Stimulated activated CD4-positive, alpha-beta T cell treated with anti-CD3 and anti-CD28 coated beads, Interleukin-4, amount 100 ng/mL, for 48 hours (primary cell): ENCODE measurements at regions not wholly inside any gene's neighbourhood (a gene's known extent, or its start where the extent isn't known, plus 50 kb on each side); places are given as distances from the start of the nearest gene placed in this dataset.
"Not testable (repeated sequence)": the region's sequence is repeated elsewhere in the genome, so short reads cannot be mapped to it uniquely, and the experiment has no call there.

ENCODE experiments used
- DNase-seq, 2 donors: peaks; one replicate each; pipeline ENCODE4 v3.0.0-alpha.2; 2020; ENCODE audit warnings: low read depth in 2 of 2

DNA sequence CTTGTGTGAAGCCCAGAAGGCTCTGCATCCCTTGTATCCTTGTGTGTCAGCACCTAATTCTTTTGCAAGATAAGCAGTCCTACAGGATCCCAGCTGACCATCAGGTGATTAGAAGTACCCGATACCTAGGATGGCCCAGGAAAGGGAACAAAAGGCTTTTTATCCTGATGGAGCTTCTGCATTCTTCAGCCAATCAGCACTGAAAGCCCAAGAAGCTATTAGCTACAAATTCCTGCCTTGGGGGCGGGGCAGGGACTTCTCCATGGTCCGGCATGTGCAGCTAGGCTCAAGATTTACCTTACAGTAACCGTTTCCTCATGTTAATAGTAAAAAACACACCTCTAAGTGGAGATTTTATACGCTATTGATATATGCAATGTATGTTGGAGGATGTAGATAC lies 264.6 kb upstream of the THUMPD2 start:
- no peak for DNase-seq

DNA sequence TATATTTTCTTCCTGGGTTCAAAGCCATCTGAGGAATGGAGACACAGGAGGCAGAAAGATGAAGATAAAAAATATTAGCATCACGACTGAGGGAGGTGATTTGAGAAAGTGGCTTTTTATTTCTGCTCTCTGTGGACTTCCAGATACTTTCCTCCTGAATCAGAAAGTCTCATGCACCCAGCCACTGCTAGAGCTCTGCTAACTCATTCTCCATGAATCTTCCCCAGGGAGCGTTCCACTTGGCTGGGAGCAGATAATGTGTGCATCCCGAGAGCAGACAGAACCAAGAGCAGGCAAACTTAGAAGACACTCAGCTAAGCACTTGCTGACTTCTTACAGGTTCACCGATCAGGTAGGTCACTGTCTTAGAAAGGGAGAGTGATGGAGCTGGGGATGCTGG lies 264.1 kb upstream of the THUMPD2 start:
- DNase-seq, result no peak

DNA sequence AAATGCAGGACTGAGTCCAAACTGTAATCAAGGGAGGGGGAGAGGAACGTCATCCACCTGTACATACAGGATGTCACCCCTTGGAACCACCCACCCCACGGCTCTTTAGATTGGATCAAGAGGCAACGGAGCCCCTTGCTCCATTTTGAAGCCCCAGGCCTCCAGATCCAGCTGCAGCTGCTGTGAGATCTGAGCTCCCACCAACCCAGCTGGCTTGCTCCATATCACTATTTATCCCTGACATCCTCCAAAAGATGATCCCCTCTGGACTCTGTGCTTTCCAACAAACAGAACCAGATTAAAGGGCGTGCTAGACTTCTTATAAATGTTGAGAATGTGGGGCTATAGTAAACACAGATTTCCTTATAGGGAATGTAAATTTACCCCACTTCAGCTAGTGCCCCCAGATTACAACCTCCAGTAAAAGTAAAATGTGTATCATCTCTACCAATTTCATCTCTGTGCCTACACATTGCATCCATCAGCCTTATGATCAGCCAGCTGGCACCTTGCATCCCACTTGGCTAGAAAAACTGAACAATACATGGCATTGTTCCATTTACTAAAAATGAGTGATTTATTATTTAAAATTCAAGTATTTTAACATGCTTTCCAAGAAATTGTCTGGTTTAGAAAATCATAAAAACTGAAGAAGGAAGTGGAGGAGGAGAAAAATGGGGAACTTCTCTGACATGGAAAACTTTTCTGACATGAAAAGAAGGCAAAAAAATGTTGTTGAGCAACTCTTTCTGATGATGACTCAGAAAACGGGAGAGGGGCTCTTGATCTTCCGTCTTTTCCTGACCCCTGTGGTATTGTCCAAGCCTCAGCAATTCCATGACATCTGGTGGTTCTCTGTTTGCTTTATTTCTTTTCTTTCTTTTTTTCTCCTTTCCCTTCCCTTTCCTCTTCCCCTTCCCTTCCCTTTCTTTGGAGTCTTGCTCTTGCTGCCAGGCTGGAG lies 262.6 kb upstream of the THUMPD2 start:
- DNase-seq, result no peak

GRCh38 chr2:40039549-40039948 lies 260.5 kb upstream of the THUMPD2 start:
- DNase-seq, result no peak

DNA sequence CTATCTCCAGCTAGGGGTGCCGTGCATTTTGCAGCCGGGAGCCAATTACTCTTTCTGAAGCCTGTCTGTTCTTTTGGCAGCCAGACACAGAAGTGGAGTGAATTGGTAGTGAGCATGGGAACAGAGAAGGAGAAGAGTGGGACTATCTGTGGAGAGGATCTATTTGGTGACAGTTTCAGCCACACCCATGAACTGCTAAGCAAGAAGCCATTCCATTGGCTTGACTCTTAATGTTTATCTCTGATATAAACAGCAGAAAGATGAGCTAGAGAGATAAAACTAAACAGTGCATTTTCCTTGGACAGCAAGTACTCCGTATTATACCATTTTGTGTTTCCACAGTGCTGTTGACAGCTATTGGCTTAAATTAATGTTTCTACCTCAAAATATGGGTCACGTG lies 259.6 kb upstream of the THUMPD2 start:
- DNase-seq, result no peak

DNA sequence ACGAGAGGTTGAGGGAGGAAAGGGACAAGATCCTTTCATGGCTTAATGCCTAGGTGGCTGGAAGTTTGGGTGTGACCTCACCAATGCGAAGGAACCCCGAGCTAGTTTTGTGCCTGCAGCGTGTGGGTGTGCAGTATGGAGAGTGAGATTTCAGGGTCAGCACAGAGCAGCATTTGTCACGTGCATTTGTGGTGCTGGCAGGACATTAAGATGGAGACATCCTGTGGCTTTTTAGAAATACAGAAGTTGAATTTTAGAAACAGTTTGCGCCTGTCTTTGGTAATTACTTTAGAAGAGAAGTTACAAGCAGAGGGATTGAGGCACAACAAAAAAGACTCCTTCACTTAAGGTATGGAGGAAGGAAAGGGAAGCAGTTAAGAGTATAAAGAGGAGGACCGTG lies 258.2 kb upstream of the THUMPD2 start:
- DNase-seq, result no peak

DNA sequence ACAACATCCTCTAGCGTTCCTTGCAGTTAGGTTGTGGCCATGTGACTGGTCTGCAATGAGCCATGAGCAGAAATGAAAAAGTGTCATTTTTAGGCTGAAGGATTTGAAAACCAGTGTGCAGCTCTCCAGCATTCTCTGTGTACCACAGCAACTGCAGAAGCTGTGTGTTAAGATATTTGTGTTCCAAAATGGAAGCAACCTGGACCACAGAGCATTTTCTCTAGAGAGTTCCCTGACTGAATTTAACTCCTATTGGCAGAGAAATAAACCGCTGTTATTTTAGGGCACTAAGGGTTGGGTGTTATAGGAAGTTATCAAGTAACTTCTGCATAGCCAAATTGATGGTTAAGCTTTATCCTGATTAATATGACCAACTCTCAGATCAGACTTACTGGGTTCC lies 257.2 kb upstream of the THUMPD2 start:
- DNase-seq, result no peak

- DNase-seq, result no peak
Measured at GRCh38 chr2:40034801-40035200, 255.7 kb upstream of the THUMPD2 start.

- DNase-seq, result no peak
Measured at GRCh38 chr2:40034198-40034597, 255.1 kb upstream of the THUMPD2 start.

DNA sequence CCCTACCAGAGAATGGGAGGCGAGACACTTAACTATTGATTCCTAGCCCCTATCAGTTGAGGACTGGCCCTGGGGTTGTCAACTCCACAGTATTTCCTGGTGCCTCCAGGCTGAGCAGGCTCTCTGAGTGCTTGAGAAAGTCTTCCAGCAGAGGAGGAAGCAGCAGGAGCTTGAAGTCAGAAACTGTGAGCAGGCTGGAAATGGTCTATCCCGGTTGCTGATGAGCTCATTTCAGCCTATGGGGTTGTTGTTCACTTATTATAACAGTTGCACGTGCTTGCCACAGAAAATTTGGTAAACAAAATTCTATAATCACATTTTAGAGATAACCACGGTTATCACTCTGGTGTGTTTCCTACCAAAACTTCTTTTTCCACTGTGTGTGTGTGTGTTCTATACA lies 254.7 kb upstream of the THUMPD2 start:
- no peak for DNase-seq

GRCh38 chr2:40032650-40033319 lies 253.7 kb upstream of the THUMPD2 start:
- no peak for DNase-seq

GRCh38 chr2:40030456-40030975 lies 251.5 kb upstream of the THUMPD2 start:
- DNase-seq, result no peak

DNA sequence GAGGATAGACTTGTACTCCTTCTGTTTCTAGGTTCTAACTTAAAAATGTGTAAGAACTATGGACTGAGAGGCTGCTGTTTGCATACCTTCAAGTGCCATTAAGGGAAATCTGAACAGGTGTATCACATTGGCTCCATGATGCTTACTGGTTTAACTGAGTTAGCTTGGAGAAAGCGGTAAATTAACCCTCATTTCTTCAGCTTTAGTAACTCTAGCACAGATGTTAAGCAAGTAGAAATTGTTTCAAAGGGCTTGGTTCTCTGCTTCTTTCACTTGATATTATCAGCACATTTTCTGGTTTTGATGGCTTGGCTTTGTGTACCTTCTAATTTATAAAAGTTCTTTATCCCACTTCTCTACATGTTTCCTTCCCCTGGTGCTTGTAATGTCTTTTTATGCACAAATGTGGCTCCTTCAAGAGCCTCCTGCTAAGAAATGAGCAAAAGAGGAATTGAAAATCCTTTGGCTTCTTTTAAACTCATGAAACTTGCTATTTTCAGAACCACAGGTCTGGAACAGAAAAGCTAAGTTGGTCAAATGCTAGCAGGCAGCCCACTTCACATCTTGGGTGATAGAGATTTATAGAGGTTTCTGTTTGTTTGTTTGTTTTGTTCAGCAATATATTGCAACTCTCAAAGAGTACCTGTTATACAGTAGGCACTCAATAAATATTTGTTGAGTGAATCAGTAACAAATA lies 249.9 kb upstream of the THUMPD2 start:
- DNase-seq, result no peak

GRCh38 chr2:40027968-40028367 lies 248.9 kb upstream of the THUMPD2 start:
- no peak for DNase-seq

DNA sequence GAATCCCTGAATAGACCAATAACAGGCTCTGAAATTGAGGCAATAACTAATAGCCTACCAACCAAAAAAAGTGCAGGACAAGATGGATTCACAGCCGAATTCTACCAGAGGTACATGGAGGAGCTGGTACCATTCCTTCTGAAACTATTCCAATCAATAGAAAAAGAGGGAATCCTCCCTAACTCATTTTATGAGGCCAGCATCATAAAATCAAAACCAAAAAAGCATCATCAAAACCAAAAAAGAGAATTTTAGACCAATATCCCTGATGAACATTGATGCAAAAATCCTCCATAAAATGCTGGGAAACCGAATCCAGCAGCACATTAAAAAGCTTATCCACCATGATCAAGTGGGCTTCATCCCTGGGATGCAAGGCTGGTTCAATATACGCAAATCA lies 246.2 kb upstream of the THUMPD2 start:
- not testable (repeated sequence) for DNase-seq

DNA sequence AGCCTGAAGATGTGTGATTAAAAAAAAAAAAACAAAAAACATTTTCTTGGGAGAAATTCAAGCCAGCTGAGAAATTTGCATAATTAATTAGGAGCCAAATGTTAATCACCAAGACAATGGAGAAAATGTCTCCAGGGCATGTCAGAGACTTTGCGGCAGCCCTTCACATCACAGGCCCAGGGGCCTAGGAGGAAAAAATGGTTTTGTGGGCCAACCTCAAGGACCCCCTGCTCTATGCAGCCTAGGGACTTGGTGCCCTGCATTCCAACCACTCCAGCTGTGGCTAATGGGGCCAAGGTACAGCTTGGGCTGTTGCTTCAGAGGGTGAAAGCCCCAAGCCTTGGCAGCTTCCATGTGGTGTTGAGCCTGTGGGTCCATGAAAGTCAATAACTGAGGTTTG lies 241.9 kb upstream of the THUMPD2 start:
- DNase-seq, result no peak

DNA sequence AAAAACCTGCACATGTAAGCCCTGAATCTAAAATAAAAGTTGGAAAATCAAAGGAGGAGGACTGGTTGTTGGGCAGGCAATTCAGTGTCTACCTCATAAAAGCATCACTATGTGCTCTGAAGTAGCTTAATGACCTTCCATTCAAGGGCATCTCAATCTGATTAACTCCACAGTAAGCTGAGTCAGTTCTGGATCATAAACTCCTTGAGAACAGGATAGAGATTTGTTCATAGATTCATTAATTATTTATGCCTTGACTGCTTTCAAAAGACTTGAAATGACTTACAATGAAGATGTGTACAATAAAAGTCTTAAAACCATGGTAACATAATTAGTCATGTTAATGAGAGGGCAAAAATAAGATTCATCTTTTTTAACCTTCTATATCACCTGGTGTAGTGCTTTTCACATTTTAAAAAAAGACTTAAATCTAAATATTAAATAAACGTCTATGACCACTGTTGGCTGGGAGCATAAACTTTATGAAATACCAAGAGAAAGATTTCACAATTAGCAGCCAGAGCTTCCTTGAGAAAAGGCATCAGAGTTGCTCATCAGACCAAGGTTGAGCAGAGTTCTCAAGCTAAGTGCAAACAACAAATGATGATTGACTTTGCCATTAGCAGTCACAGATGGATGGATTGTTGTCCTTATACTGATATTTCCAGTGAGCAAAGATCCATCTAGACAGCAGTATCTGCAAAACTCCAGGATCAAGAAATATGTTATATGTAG lies 237.3 kb upstream of the THUMPD2 start:
- no peak for DNase-seq

GRCh38 chr2:40013962-40014361 lies 234.9 kb upstream of the THUMPD2 start:
- DNase-seq, result not testable (repeated sequence)

DNA sequence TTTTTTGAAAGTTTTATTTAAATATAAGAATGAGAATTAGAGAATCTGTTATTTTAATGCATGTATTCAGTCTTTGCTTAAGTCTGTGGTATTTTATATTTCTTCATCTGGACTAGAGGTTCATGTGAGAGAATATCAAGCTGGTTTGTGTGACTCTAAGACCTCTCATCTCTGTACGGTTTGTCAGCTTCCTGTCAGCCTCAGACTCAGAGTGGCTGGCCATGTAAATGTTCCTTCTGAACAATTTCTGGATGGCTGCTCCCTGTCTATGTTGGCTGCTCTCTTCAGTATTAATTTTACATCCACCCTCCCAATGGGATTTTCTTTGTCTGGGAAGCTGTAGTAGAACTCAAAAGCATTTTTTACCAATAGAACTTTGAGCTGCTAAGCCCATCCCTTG lies 225.3 kb upstream of the THUMPD2 start:
- no peak for DNase-seq

- no peak for DNase-seq
Measured at GRCh38 chr2:40002339-40002738, 223.3 kb upstream of the THUMPD2 start.

GRCh38 chr2:39999864-40000263 lies 220.8 kb upstream of the THUMPD2 start:
- DNase-seq, result no peak

DNA sequence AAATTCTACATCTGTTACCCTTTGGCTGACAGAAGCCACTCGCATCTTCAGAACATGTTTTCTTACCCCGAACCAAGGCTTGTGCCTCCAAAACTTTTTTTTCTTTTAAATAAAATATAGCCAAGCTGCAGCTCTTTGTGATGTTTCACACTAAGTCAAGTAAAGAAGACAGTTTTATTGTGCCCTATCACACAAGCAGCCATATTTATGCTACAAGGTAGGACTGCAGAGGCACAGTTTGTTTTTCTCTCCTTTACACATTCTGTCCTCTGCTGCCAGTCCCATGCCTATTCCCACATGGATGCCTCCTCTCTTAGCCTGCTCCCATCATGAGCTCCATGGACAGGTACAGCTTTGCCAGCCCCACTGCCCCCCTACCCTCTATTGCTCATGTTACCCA lies 219.6 kb upstream of the THUMPD2 start:
- DNase-seq, result no peak
